Adrenal gland (tissue), 9 donors: ENCODE measurements at regions not wholly inside any gene's neighbourhood (a gene's known extent, or its start where the extent isn't known, plus 50 kb on each side); places are given as distances from the start of the nearest gene placed in this dataset.

Experiments used
- DNase-seq, 7 donors: peaks; one replicate each; pipeline ENCODE4 v3.0.0-alpha.2; 2019 to 2020
- H3K27ac ChIP-seq, 5 donors: fragments of 200-600 bp; sonication (generic) in 4 of 5; 1 replicate in 3 of 5; 2 replicates in 2 of 5; pipeline versions ENCODE4 v1.5.1 to v1.8.0; 2016 to 2020; ENCODE audit warnings: mild to moderate bottlenecking in 1 of 5
- H3K27me3 ChIP-seq: fragments of 200-600 bp; 2 replicates; pipeline ENCODE4 v1.8.0; 2021
- H3K36me3 ChIP-seq, 2 donors: fragments of 200-600 bp; replicated peaks in 1 of 2; 1 replicate in 1 of 2; 2 replicates in 1 of 2; pipeline versions ENCODE4 v1.5.1 to v1.8.0; 2018 to 2022
- H3K4me1 ChIP-seq, 2 donors: fragments of 200-600 bp; replicated peaks in 1 of 2; 1 replicate in 1 of 2; 2 replicates in 1 of 2; pipeline versions ENCODE4 v1.5.1 to v1.8.0; 2018 to 2021
- H3K4me3 ChIP-seq, 4 donors: fragments of 200-600 bp; sonication (generic) in 3 of 4; one replicate each; pipeline ENCODE4 v1.5.1; 2016 to 2018
- H3K9me3 ChIP-seq, 3 donors: fragments of 200-600 bp; sonication (generic) in 1 of 3; replicated peaks in 1 of 3; 1 replicate in 2 of 3; 2 replicates in 1 of 3; pipeline versions ENCODE4 v1.5.1 to v1.8.0; 2016 to 2021
- POLR2A ChIP-seq, 2 donors: fragments of 450-650 bp; IDR thresholded peaks; one replicate each; pipeline ENCODE4 v1.6.1; 2017; ENCODE audit warnings: antibody characterized with exemption in 2 of 2, mild to moderate bottlenecking in 2 of 2, moderate library complexity in 1 of 2
- WGBS, 4 donors: extraction: QIAGEN DNeasy Blood & Tissue Kit in 2 of 4; methylation state at CpG; one replicate each; pipeline versions ENCODE4 v1.1.5 to v1.1.7; 2013 to 2017; 5-methylcytosine and 5-hydroxymethylcytosine counted together
- intact Hi-C, 2 donors: fragments of 100-400 bp; cut with DNase I; formaldehyde crosslinking; loops; one replicate each; pipeline versions ENCODE4 v1.14.1 to v1.15.0; 2022 to 2023
- TF ChIP-seq, protein P1 (sequence below), 6 experiments: fragments of 450-650 bp in 4 of 6; fragments of 200-600 bp in 2 of 6; sonication (generic) in 1 of 6; IDR thresholded peaks; 1 replicate in 5 of 6; 2 replicates in 1 of 6; pipeline versions ENCODE4 v1.5.1 to v1.8.0; 2016 to 2021; ENCODE audit warnings: antibody characterized with exemption in 6 of 6, mild to moderate bottlenecking in 2 of 6, moderate library complexity in 1 of 6
- donor health status: healthy with polysubstance abuse.
- donor health status: Bipolar disorder and iron deficiency.
- donor health status: DM: yes; HTN: yes; CAD: no.
- donor health status: DM: no; HTN: no; CAD: no.
- donor health status: DM: no; HTN: no; CAD: no.

DNA sequence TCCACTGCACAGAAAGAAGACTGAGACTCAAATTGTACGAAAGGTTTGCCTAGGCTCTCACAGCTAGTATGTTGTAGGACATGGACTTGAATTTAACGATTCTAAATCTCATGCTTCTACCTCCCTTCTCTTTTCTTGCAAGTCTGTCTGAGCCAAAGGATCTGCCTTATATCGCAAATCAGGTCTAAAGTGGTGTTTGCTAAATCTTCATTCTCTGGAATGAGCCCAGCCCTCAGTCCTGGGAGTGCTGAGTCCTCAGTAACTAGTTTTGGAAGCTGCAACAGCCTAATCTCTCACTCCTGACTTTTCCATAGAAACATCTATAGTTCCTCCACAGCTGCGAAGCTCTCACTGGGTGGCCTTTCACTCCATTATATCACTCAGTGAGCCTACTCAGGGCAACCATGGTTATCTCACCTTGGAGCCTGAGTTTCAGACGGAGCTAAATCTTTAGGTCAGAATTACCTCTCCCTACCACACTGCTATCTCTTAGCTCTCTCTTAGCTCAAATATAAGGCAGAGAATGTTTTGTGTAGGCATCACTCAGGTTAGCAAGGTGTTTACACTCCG lies 575.5 kb upstream of the C16orf82 start:
- 59 to 67% (median 66%) methylated on average over 6 of the region's 6 CpGs for WGBS, 4 donors
- H3K4me3 ChIP-seq: no peak overlapping the region
- TF ChIP-seq POLR2A (IDR thresholded peaks at IDR 0.05): no peak
- TF ChIP-seq, protein P1, sequence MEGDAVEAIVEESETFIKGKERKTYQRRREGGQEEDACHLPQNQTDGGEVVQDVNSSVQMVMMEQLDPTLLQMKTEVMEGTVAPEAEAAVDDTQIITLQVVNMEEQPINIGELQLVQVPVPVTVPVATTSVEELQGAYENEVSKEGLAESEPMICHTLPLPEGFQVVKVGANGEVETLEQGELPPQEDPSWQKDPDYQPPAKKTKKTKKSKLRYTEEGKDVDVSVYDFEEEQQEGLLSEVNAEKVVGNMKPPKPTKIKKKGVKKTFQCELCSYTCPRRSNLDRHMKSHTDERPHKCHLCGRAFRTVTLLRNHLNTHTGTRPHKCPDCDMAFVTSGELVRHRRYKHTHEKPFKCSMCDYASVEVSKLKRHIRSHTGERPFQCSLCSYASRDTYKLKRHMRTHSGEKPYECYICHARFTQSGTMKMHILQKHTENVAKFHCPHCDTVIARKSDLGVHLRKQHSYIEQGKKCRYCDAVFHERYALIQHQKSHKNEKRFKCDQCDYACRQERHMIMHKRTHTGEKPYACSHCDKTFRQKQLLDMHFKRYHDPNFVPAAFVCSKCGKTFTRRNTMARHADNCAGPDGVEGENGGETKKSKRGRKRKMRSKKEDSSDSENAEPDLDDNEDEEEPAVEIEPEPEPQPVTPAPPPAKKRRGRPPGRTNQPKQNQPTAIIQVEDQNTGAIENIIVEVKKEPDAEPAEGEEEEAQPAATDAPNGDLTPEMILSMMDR (IDR thresholded peaks at IDR 0.05): no peak

DNA sequence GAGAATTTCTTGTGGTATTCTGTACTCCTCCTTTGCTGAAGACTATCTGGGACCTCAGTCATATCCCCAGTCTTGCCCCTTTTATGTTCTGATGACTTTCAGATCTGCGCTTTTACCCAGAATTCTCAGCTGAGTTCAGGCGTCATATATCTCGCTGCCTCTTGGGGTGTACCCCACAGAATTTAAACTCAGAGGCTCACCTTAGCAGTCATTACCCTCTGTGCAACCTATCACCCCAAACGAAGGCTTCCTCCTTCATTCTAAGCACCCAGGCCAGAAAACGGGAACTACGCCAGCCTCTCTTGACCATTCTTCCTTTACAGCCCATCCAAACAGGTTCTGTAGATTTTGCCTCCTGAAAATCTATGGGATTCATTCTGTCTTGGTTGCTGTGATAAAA lies 574.8 kb upstream of the C16orf82 start:
- Histone ChIP-seq H3K4me1 (no peaks in the 10 kb centered on the region), H3K36me3 (no peaks in the 10 kb centered on the region), H3K27me3 (no peaks in the 10 kb centered on the region), H3K27ac (no peak overlapping the region), H3K9me3 (no peaks in the 10 kb centered on the region), H3K4me3 (no peak overlapping the region)
- no peak for TF ChIP-seq POLR2A (IDR thresholded peaks at IDR 0.05)
- TF ChIP-seq, protein P1 (IDR thresholded peaks at IDR 0.05): no peak
- DNase-seq: no peak
- WGBS, 4 donors: 71 to 83% (median 76%) methylated on average over 6 of the region's 6 CpGs
- intact Hi-C loops: no loop called here

More for the DNA sequence above, 575.5 kb upstream of the C16orf82 start:
- H3K36me3 ChIP-seq: no peaks in the 10 kb centered on the region
- no peaks in the 10 kb centered on the region for H3K27me3 ChIP-seq
- intact Hi-C loops: no loop called here
- H3K27ac ChIP-seq: no peak overlapping the region
- H3K4me1 ChIP-seq: no peaks in the 10 kb centered on the region
- DNase-seq: no peak
- no peaks in the 10 kb centered on the region for H3K9me3 ChIP-seq

DNA sequence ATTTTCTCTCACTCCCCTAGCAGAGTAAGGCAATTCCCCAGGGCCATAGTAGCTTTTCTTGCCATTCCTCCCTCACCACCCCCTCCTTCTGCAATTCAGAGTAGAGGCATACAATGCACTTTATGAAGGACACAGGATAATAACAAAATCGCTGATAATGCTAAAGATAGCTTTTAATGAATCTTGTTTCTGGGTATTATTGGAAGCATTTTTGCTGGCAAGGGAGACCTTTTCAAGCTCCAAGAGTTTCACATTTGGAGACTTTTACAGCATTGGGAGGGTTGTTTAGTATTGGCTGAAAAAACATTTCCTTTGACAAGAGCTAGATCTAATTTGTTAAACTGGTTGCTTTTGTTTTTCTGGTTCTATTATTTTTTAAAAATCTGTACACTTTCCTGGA lies 573.0 kb upstream of the C16orf82 start:
- Histone ChIP-seq H3K36me3 (no peaks in the 10 kb centered on the region), H3K4me1 (no peaks in the 10 kb centered on the region), H3K27me3 (no peaks in the 10 kb centered on the region), H3K27ac (no peak overlapping the region), H3K9me3 (no peaks in the 10 kb centered on the region), H3K4me3 (no peak overlapping the region)
- intact Hi-C loops: no loop called here
- no peak for DNase-seq
- no peak for TF ChIP-seq POLR2A (IDR thresholded peaks at IDR 0.05)
- TF ChIP-seq, protein P1 (IDR thresholded peaks at IDR 0.05): no peak
- WGBS, 4 donors: 12 to 24% (median 18%) methylated on average over 1 of the region's 1 CpG

GRCh38 chr16:26497896-26498295 lies 568.8 kb upstream of the C16orf82 start:
- TF ChIP-seq, protein P1 (IDR thresholded peaks at IDR 0.05): no peak
- TF ChIP-seq POLR2A (IDR thresholded peaks at IDR 0.05): no peak
- Histone ChIP-seq H3K4me3 (no peak overlapping the region), H3K9me3 (no peaks in the 10 kb centered on the region), H3K4me1 (no peaks in the 10 kb centered on the region), H3K27me3 (no peaks in the 10 kb centered on the region), H3K27ac (no peak overlapping the region), H3K36me3 (no peaks in the 10 kb centered on the region)
- no peak for DNase-seq
- intact Hi-C loops: no loop called here
- 42 to 63% (median 53%) methylated on average over 3 of the region's 3 CpGs for WGBS, 4 donors
